LNCAP (cell line): ENCODE measurements at regions not wholly inside any gene's neighbourhood (a gene's known extent, or its start where the extent isn't known, plus 50 kb on each side); places are given as distances from the start of the nearest gene placed in this dataset.

ENCODE experiments used
- CTCF ChIP-seq: fragments of 450-650 bp; IDR thresholded peaks from 2 replicates; pipeline ENCODE4 v1.5.1; 2017; ENCODE audit warnings: mild to moderate bottlenecking

GRCh38 chr4:31692399-31692940 is 972.3 kb downstream of the PCDH7 start:
- peak; percentile 62 for TF ChIP-seq CTCF

- TF ChIP-seq CTCF: no peak
Measured at GRCh38 chr4:31701256-31701655, 981.1 kb downstream of the PCDH7 start.

- TF ChIP-seq CTCF: no peak
Measured at GRCh38 chr4:31702326-31702725, 982.2 kb downstream of the PCDH7 start.

GRCh38 chr4:31714238-31714637 is 994.1 kb downstream of the PCDH7 start:
- TF ChIP-seq CTCF: no peak

- no peak for TF ChIP-seq CTCF
Measured at GRCh38 chr4:31715302-31715701, 995.1 kb downstream of the PCDH7 start.

- TF ChIP-seq CTCF: no peak
Measured at GRCh38 chr4:31727030-31727429, 1006.9 kb downstream of the PCDH7 start.

- no peak for TF ChIP-seq CTCF
Measured at GRCh38 chr4:31735004-31735403, 1014.8 kb downstream of the PCDH7 start.

GRCh38 chr4:31737419-31737818 is 1017.2 kb downstream of the PCDH7 start:
- TF ChIP-seq CTCF: no peak
